ENCODE measurements at regions not wholly inside any gene's neighbourhood (a gene's known extent, or its start where the extent isn't known, plus 50 kb on each side); places are given as distances from the start of the nearest gene placed in this dataset.

DNA sequence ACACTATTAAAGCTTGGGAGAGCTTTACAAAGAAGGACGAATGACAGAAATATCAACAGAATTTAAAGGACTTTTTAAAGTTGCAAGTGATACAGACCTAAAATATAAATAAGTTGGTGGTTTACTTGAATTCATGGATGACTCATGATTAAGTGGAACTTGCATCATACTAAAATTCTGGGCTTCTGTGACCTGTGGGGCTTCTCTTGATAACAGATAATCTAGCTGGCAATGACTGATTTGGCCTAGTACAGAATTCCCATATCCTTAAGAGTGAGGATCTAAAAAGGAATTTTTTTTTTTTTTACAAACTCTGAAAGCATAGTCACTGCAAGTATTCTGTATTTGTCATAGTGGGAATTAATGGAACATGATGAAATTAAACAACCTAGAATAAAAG lies 543.7 kb upstream of the SGCD start:
- no peaks in the 10 kb centered on the region for H3K27me3 ChIP-seq (ENCODE audit: control insufficient read depth in 1 of 2, insufficient read depth in 2 of 2, low read length in 2 of 2)
- Mint-ChIP-seq H3K36me3 (ENCODE audit: low read depth) (no peaks in the 10 kb centered on the region), H3K27me3 (no peaks in the 10 kb centered on the region), H3K4me3 (no peak overlapping the region), H3K27ac (no peak overlapping the region), H3K4me1 (ENCODE audit: low read depth) (no peaks in the 10 kb centered on the region), H3K9me3 (peaks cover 2% of the 10 kb centered on the region)
- intact Hi-C loops (cut with DNase I, micrococcal nuclease) = no loop called here
- no peak overlapping the region for H3K27ac ChIP-seq (ENCODE audit: low read depth in 1 of 2, low read length in 2 of 2)
- no peak overlapping the region for H3K4me3 ChIP-seq (ENCODE audit: low read length)
- DNase-seq (no peak), ATAC-seq (ENCODE audit: poor library complexity) (no peak)
- TF ChIP-seq, protein P1, sequence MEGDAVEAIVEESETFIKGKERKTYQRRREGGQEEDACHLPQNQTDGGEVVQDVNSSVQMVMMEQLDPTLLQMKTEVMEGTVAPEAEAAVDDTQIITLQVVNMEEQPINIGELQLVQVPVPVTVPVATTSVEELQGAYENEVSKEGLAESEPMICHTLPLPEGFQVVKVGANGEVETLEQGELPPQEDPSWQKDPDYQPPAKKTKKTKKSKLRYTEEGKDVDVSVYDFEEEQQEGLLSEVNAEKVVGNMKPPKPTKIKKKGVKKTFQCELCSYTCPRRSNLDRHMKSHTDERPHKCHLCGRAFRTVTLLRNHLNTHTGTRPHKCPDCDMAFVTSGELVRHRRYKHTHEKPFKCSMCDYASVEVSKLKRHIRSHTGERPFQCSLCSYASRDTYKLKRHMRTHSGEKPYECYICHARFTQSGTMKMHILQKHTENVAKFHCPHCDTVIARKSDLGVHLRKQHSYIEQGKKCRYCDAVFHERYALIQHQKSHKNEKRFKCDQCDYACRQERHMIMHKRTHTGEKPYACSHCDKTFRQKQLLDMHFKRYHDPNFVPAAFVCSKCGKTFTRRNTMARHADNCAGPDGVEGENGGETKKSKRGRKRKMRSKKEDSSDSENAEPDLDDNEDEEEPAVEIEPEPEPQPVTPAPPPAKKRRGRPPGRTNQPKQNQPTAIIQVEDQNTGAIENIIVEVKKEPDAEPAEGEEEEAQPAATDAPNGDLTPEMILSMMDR (IDR thresholded peaks at IDR 0.05) = no peak
- CTCF ChIA-PET = no interaction called here
- H3K4me1 ChIP-seq (ENCODE audit: insufficient read depth, low read length) = no peaks in the 10 kb centered on the region
- no peaks in the 10 kb centered on the region for H3K9me3 ChIP-seq (ENCODE audit: control insufficient read depth in 1 of 2, insufficient read depth in 1 of 2, low read length in 2 of 2)
- H3K36me3 ChIP-seq (ENCODE audit: insufficient read depth, low read length) = no peaks in the 10 kb centered on the region
- POLR2A ChIA-PET = no interaction called here

DNA sequence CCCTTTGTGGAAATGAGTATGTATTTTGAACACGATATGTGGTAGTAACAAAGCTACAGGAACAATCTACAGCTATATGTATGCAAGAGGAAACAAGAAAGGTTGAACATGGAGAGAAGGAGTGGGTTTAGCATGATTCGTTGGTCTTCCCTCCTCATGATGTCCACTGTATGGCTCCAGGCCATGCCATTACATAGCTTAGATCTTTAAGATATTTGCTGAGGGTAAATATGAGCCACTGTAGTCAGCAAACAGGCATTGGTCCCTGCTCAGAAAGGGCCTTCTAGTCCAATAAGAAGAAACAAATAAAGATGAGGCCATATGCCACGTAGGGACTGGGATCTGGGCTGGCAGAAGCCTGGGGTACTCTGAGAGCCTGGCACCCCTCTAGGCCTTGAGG lies 543.2 kb upstream of the SGCD start:
- H3K36me3 ChIP-seq (ENCODE audit: insufficient read depth, low read length) = no peaks in the 10 kb centered on the region
- TF ChIP-seq, protein P1 (IDR thresholded peaks at IDR 0.05) = no peak
- Mint-ChIP-seq H3K27ac (no peak overlapping the region), H3K36me3 (ENCODE audit: low read depth) (no peaks in the 10 kb centered on the region), H3K9me3 (peaks cover 2% of the 10 kb centered on the region), H3K27me3 (no peaks in the 10 kb centered on the region), H3K4me1 (ENCODE audit: low read depth) (no peaks in the 10 kb centered on the region), H3K4me3 (no peak overlapping the region)
- no peaks in the 10 kb centered on the region for H3K9me3 ChIP-seq (ENCODE audit: control insufficient read depth in 1 of 2, insufficient read depth in 1 of 2, low read length in 2 of 2)
- H3K27ac ChIP-seq (ENCODE audit: low read depth in 1 of 2, low read length in 2 of 2) = no peak overlapping the region
- H3K4me1 ChIP-seq (ENCODE audit: insufficient read depth, low read length) = no peaks in the 10 kb centered on the region
- ATAC-seq (ENCODE audit: poor library complexity) = no peak
- DNase-seq = no peak
- POLR2A ChIA-PET = no interaction called here
- H3K4me3 ChIP-seq (ENCODE audit: low read length) = no peak overlapping the region
- CTCF ChIA-PET = no interaction called here
- H3K27me3 ChIP-seq (ENCODE audit: control insufficient read depth in 1 of 2, insufficient read depth in 2 of 2, low read length in 2 of 2) = no peaks in the 10 kb centered on the region
- intact Hi-C loops (cut with DNase I, micrococcal nuclease) = no loop called here

DNA sequence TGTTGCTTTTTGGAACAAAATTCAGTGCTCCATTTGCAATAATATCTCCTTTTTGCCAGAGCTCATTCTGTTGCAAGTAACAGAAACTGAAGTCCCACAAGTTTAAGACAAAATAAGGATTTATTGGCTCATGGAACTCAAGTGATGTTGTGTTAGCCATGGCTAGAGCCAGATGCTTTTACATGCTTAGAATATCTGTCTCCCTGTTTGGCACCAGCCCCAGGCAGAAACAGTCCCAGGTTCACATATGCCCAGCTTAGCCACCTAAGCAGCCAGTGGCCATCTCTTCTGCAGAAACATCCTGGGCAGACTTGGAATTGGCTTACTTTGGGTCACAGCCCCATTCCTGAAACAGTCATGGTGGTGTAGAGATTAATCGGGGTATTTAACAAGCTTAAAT lies 540.9 kb upstream of the SGCD start:
- H3K9me3 Mint-ChIP-seq = no peaks in the 10 kb centered on the region
- DNase-seq (no peak), ATAC-seq (ENCODE audit: poor library complexity) (no peak)
- TF ChIP-seq, protein P1 (IDR thresholded peaks at IDR 0.05) = no peak
- POLR2A ChIA-PET = no interaction called here
- H3K27me3 Mint-ChIP-seq = no peaks in the 10 kb centered on the region
- CTCF ChIA-PET = interaction anchor here (0.9 kb wide), 1 partner anchor 16 kb away, joined by 3 read pairs; no protein-coding TSS in a partner anchor
- H3K4me1 Mint-ChIP-seq (ENCODE audit: low read depth) = no peaks in the 10 kb centered on the region
- no peak overlapping the region for H3K27ac ChIP-seq (ENCODE audit: low read depth in 1 of 2, low read length in 2 of 2)
- H3K27me3 ChIP-seq (ENCODE audit: control insufficient read depth in 1 of 2, insufficient read depth in 2 of 2, low read length in 2 of 2) = no peaks in the 10 kb centered on the region
- H3K9me3 ChIP-seq (ENCODE audit: control insufficient read depth in 1 of 2, insufficient read depth in 1 of 2, low read length in 2 of 2) = no peaks in the 10 kb centered on the region
- no peaks in the 10 kb centered on the region for H3K4me1 ChIP-seq (ENCODE audit: insufficient read depth, low read length)
- H3K4me3 ChIP-seq (ENCODE audit: low read length) = no peak overlapping the region
- no peak overlapping the region for H3K27ac Mint-ChIP-seq
- intact Hi-C loops (cut with DNase I, micrococcal nuclease) = no loop called here
- H3K36me3 Mint-ChIP-seq (ENCODE audit: low read depth) = no peaks in the 10 kb centered on the region
- H3K36me3 ChIP-seq (ENCODE audit: insufficient read depth, low read length) = no peaks in the 10 kb centered on the region
- no peak overlapping the region for H3K4me3 Mint-ChIP-seq
